GM12878 (cell line): ENCODE measurements at regions not wholly inside any gene's neighbourhood (a gene's known extent, or its start where the extent isn't known, plus 50 kb on each side); places are given as distances from the start of the nearest gene placed in this dataset.

Experiments used
- ATAC-seq: fragments of 200-7000 bp; cut with Tn5 transposase; 3 replicates; pipeline ENCODE4 v1.9.1; 2020; ENCODE audit warnings: mild to moderate bottlenecking, moderate library complexity
- BruUV-seq: library from RNA; stranded (reverse); fragments of 400-500 nt; replicated peaks from 2 replicates; lab custom pipeline; 2021; lab: Mats Ljungman, UMichigan
- CTCF ChIA-PET: fragments of 300-600 bp; sonication (Branson Sonifier 250); formaldehyde crosslinking; extraction: SDS; loops from one replicate; lab custom pipeline; 2021; ENCODE audit warnings: inconsistent platforms; lab: Yijun Ruan, JAX
- POLR2A ChIA-PET: fragments of 350-600 bp; formaldehyde crosslinking; extraction: SDS; loops from one replicate; lab custom pipeline; 2021; ENCODE audit warnings: inconsistent platforms; lab: Charles Lee
- RAD21 ChIA-PET: fragments of 300-600 bp; sonication (Branson Sonifier 250); formaldehyde crosslinking; loops from one replicate; lab custom pipeline; 2023; ENCODE audit warnings: antibody characterized with exemption; ENCODE audit not compliant: unreplicated experiment; lab: Charles Lee
- SMC1A ChIA-PET: fragments of 300-600 bp; sonication (Branson Sonifier 250); formaldehyde crosslinking; loops from one replicate; lab custom pipeline; 2023; ENCODE audit not compliant: unreplicated experiment, uncharacterized antibody; lab: Charles Lee
- DNase-seq: peaks from one replicate; pipeline ENCODE4 v3.0.0-alpha.2; 2011; ENCODE audit warnings: low read depth, low spot score
- FAIRE-seq: peaks from 3 replicates; lab custom pipeline; 2011; peaks lifted over from hg19 to GRCh38; lab: Jason Lieb, UNC
- H2AFZ ChIP-seq: 2 replicates; pipeline ENCODE4 v1.6.0; 2011; ENCODE audit warnings: low read depth, low read length, control low read depth; ENCODE audit not compliant: control insufficient read depth
- H3K27ac ChIP-seq: 2 replicates; pipeline ENCODE4 v1.5.1; 2011; ENCODE audit warnings: control low read depth; ENCODE audit not compliant: control insufficient read depth, insufficient read depth
- H3K27me3 ChIP-seq, 2 experiments: replicated peaks in 1 of 2; 2 replicates each; pipeline versions ENCODE4 v1.6.0 to v1.6.1; 2011; ENCODE audit warnings: low read length in 1 of 2; ENCODE audit not compliant: control insufficient read depth in 2 of 2, insufficient read depth in 2 of 2
- H3K36me3 ChIP-seq, 2 experiments: 2 replicates each; pipeline ENCODE4 v1.5.1; 2011; ENCODE audit warnings: low read length in 1 of 2; ENCODE audit not compliant: control insufficient read depth in 2 of 2, insufficient read depth in 2 of 2
- H3K4me1 ChIP-seq: 2 replicates; pipeline ENCODE4 v1.6.1; 2011; ENCODE audit warnings: mild to moderate bottlenecking, low read length, moderate library complexity, mixed read lengths; ENCODE audit not compliant: control insufficient read depth, insufficient read depth
- H3K4me2 ChIP-seq: 2 replicates; pipeline ENCODE4 v1.6.0; 2011; ENCODE audit warnings: control low read depth; ENCODE audit not compliant: control insufficient read depth, insufficient read depth
- H3K4me3 ChIP-seq: fragments of 200-600 bp; sonication (generic); 2 replicates; pipeline ENCODE4 v1.5.1; 2016
- H3K79me2 ChIP-seq: 2 replicates; pipeline ENCODE4 v1.6.0; 2011; ENCODE audit warnings: low read length; ENCODE audit not compliant: control insufficient read depth, insufficient read depth
- H3K9ac ChIP-seq: 2 replicates; pipeline ENCODE4 v1.8.0; 2011; ENCODE audit warnings: low read length, control low read depth, mixed read lengths; ENCODE audit not compliant: control insufficient read depth, insufficient read depth
- H3K9me3 ChIP-seq: replicated peaks from 3 replicates; pipeline ENCODE4 v1.5.1; 2011; ENCODE audit warnings: mild to moderate bottlenecking, low read length; ENCODE audit not compliant: control insufficient read depth, insufficient read depth
- H4K20me1 ChIP-seq: 2 replicates; pipeline ENCODE4 v1.6.0; 2011; ENCODE audit not compliant: control insufficient read depth, insufficient read depth
- CBFB ChIP-seq: IDR thresholded peaks from 2 replicates; pipeline ENCODE4 v1.6.1; 2016; ENCODE audit warnings: antibody characterized with exemption, low read depth
- ESRRA ChIP-seq: IDR thresholded peaks from 2 replicates; pipeline ENCODE4 v1.6.1; 2012; ENCODE audit warnings: mild to moderate bottlenecking, low read length, improper control_type of control experiment
- MYC ChIP-seq: IDR thresholded peaks from 2 replicates; pipeline ENCODE4 v1.6.1; 2011; ENCODE audit warnings: mild to moderate bottlenecking, low read length, moderate library complexity, inconsistent platforms; ENCODE audit not compliant: insufficient read depth, insufficient replicate concordance, insufficient read length, severe bottlenecking
- NFYA ChIP-seq: IDR thresholded peaks from 2 replicates; pipeline ENCODE4 v1.6.1; 2011; ENCODE audit warnings: low read depth, mild to moderate bottlenecking, low read length, improper control_type of control experiment, borderline replicate concordance
- NR2C1 ChIP-seq: fragments of 450-650 bp; IDR thresholded peaks from 2 replicates; pipeline ENCODE4 v1.6.1; 2017; ENCODE audit warnings: antibody characterized with exemption, mild to moderate bottlenecking, moderate library complexity
- POLR2AphosphoS2 ChIP-seq: IDR thresholded peaks from 2 replicates; pipeline ENCODE4 v1.6.1; 2011; ENCODE audit warnings: low read depth, mild to moderate bottlenecking, low read length, improper control_type of control experiment, moderate library complexity
- RBBP5 ChIP-seq: fragments of 200-600 bp; sonication (generic); conservative IDR thresholded peaks from 2 replicates; pipeline ENCODE4 v1.6.1; 2016
- SIN3A ChIP-seq: IDR thresholded peaks from 2 replicates; pipeline ENCODE4 v1.6.1; 2012; ENCODE audit warnings: low read depth, low read length, improper control_type of control experiment
- WGBS: methylation state at CpG from one replicate; pipeline ENCODE4 v1.1.6; 2016; ENCODE audit warnings: low lambda C conversion rate; ENCODE audit not compliant: insufficient replicate concordance, insufficient coverage; ENCODE audit errors: missing lambda C conversion rate; 5-methylcytosine and 5-hydroxymethylcytosine counted together
- in situ Hi-C: fragments of 300-500 bp; cut with MboI; formaldehyde crosslinking; loops from 9 replicates; pipeline ENCODE4 v1.14.3; 2018; ENCODE audit warnings: mixed read lengths
- intact Hi-C: fragments of 100-400 bp; cut with micrococcal nuclease; formaldehyde crosslinking; loops from one replicate; pipeline ENCODE4 v1.14.2; 2022; ENCODE audit not compliant: unreplicated experiment
- TF ChIP-seq, protein P1 (sequence below): IDR thresholded peaks from 2 replicates; pipeline ENCODE4 v1.6.1; 2012; ENCODE audit warnings: low read length, inconsistent platforms
- TF ChIP-seq, protein P2 (sequence below): fragments of 450-650 bp; conservative IDR thresholded peaks from 2 replicates; pipeline ENCODE4 v1.6.1; 2017; ENCODE audit warnings: mild to moderate bottlenecking, moderate library complexity

DNA sequence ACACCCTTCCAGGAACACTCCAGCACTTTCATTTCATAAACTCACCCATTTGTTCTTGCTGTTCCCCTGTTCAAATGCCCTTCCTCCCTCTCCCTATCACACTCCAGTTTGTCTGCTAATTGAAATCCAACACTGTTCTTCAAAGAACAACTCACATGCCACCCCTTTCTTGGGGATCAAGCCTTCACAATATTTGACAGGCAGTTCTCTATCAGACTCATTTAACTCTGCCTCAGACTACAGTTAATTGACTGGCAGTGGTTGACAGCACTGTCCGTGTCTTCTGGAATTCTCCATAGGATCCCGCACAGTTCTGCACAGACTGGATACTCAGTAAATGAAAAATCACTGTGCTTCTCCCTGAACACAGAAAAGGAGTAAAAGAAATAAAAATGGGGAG lies 87.8 kb downstream of the PMP22 start:
- Histone ChIP-seq H3K4me3 (no peak overlapping the region), H3K9ac (no peak overlapping the region), H3K36me3 (no peaks in the 10 kb centered on the region), H4K20me1 (no peaks in the 10 kb centered on the region), H3K27ac (no peak overlapping the region), H3K27me3 (no peaks in the 10 kb centered on the region), H3K9me3 (no peaks in the 10 kb centered on the region), H3K4me1 (no peaks in the 10 kb centered on the region), H3K4me2 (no peak overlapping the region), H3K79me2 (no peaks in the 10 kb centered on the region), H2AFZ (no peak overlapping the region)
- ATAC-seq = no peak
- RAD21 ChIA-PET = no interaction called here
- intact Hi-C loops = loop anchor here (10.0 kb wide), 1 partner anchor 1583 kb away; no protein-coding TSS in a partner anchor
- in situ Hi-C loops = no loop called here
- SMC1A ChIA-PET = no interaction called here
- BruUV-seq = no TSS peak
- POLR2A ChIA-PET = no interaction called here
- no peak for DNase-seq
- TF ChIP-seq ESRRA (no peak), SIN3A (no peak), NFYA (no peak), MYC (no peak), CBFB (no peak), RBBP5 (no peak), POLR2AphosphoS2 (no peak), NR2C1 (no peak)
- TF ChIP-seq, protein P1, sequence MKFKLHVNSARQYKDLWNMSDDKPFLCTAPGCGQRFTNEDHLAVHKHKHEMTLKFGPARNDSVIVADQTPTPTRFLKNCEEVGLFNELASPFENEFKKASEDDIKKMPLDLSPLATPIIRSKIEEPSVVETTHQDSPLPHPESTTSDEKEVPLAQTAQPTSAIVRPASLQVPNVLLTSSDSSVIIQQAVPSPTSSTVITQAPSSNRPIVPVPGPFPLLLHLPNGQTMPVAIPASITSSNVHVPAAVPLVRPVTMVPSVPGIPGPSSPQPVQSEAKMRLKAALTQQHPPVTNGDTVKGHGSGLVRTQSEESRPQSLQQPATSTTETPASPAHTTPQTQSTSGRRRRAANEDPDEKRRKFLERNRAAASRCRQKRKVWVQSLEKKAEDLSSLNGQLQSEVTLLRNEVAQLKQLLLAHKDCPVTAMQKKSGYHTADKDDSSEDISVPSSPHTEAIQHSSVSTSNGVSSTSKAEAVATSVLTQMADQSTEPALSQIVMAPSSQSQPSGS = no peak
- TF ChIP-seq, protein P2, sequence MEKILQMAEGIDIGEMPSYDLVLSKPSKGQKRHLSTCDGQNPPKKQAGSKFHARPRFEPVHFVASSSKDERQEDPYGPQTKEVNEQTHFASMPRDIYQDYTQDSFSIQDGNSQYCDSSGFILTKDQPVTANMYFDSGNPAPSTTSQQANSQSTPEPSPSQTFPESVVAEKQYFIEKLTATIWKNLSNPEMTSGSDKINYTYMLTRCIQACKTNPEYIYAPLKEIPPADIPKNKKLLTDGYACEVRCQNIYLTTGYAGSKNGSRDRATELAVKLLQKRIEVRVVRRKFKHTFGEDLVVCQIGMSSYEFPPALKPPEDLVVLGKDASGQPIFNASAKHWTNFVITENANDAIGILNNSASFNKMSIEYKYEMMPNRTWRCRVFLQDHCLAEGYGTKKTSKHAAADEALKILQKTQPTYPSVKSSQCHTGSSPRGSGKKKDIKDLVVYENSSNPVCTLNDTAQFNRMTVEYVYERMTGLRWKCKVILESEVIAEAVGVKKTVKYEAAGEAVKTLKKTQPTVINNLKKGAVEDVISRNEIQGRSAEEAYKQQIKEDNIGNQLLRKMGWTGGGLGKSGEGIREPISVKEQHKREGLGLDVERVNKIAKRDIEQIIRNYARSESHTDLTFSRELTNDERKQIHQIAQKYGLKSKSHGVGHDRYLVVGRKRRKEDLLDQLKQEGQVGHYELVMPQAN = no peak
- CTCF ChIA-PET = no interaction called here
- FAIRE-seq = no peak
- WGBS = 4% methylated on average over 2 of the region's 2 CpGs
